Activated T-cell treated with anti-CD3 and anti-CD28 coated beads for 48 hours (primary cell): ENCODE measurements at regions not wholly inside any gene's neighbourhood (a gene's known extent, or its start where the extent isn't known, plus 50 kb on each side); places are given as distances from the start of the nearest gene placed in this dataset.
"Not testable (repeated sequence)": the region's sequence is repeated elsewhere in the genome, so short reads cannot be mapped to it uniquely, and the experiment has no call there.

Source experiments
- DNase-seq: peaks from one replicate; pipeline ENCODE4 v3.0.0-alpha.2; 2020; ENCODE audit warnings: low read depth

DNA sequence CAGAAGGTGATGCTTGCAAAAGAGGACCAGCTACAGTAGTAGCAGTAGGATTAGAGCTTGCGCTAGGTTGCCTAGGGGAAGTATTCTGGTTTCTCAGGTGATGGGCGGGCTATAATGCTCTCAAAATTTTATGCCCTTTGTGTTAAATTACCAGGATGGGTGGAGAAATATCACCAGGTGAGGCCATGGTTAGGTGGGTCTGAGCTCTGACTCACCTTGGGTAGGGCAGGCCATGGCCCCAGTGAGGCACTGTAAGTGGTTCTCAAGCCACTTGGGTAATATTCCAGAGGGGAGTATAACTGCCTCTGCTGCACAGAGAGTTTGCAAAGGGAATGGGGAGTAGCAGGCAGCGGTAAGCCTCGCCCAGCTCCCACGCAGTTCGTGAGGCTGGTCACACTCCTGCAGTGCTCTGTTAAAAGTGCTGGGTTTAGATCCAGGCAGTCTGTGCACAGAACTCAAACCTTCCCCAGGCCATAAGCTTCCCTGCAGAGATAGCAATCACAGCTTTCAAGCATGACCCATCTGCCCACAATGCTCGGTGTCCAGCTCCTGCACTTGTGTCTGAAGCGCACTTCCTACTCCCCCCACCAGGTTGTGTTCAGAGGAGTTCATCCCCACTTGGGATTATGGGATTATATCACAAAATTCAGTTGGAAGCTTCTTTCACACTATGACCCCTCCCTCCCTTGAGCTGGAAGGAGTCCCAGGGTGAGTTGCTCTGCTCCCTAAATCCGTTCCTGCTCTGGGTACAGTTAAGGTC is 575.0 kb downstream of the CHSY3 start:
- no peak for DNase-seq

DNA sequence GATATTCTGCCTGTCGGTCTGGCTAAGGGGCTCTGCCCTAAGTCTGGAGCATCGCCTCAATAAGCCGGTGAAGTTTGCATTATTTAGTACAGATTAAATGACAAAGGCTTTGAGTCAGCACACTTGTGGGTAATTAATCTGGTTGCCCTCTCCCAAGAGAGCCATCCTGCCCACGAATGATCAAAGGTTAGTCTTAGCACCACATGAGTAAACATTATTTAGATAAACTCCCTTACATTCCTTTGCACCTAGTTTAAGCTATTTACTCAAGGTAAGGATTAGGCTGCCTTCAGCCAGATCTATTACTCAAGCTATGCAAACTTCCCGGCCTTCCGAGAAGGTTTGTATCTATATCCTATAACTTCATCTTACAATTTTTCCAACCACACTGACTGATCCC is 572.1 kb downstream of the CHSY3 start:
- DNase-seq = no peak

DNA sequence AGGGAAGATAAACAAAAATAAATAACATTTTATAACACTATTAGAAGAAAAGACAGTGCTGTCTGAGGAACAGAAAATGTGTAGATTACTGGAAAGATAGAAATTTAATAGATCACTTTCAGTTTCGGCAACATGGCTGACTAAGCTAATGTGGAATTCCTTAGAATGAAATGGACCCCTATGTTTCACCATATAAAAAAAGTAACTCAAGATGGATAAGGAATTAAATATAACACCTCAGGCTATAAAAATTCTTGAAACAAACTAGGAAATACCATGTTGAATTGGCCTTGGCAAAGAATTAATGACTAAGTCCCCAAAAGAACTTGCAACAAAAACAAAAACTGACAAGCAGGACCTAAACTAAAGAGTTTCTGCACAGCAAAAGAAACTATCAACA is 558.3 kb downstream of the CHSY3 start:
- DNase-seq = no peak

DNA sequence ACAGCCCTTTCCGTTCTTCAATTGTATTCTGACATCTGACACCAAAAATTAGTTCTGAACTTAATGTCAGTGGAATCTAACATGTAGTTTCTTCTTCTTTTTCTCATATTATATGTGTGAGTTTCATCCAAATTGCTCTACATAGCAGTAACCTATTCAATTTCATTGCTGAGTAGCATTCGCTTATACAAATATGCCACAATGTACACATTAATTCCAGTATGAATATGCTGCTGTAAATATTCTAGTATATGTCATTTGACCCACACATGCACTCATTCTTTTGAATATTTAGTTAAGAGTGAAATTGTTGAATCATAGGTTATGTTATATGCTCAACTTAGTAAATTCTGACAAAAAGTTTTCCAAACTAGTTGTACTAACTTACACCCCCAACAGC is 550.9 kb downstream of the CHSY3 start:
- DNase-seq = no peak

DNA sequence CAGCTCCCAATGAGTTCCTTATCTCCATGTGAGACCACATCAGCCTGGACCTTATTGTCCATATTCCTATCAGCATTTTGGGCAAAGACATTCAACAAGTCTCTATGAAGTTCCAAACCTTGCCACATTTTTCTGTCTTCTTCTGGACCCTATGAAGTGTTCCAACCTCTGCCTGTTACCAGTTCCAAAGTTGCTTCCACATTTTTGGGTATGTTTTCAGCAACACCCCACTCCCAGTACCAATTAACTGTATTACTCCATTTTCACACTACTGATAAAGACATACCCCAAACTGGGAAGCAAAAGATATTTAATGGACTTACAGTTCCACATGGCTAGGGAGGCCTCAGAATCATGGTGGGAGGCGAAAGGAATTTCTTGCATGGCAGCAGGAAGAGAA is 548.5 kb downstream of the CHSY3 start:
- no peak for DNase-seq

DNA sequence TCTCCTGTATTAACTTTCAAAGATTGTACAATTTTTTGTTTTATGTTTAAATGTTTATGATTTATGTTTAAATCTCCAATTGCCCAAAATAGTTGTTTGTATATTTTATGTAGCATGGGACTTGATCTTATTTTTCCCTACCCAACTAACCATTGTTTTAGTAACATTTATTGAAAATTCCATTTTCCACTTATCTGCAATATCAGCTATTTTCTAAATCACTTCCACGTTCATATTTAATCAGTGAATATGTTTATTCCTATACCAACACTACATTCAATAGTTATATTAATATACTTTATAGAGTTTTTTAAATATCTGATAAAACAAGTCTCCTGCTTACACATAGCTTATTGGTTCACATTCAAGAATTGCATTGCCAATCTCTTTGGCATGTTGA is 532.2 kb downstream of the CHSY3 start:
- no peak for DNase-seq

DNA sequence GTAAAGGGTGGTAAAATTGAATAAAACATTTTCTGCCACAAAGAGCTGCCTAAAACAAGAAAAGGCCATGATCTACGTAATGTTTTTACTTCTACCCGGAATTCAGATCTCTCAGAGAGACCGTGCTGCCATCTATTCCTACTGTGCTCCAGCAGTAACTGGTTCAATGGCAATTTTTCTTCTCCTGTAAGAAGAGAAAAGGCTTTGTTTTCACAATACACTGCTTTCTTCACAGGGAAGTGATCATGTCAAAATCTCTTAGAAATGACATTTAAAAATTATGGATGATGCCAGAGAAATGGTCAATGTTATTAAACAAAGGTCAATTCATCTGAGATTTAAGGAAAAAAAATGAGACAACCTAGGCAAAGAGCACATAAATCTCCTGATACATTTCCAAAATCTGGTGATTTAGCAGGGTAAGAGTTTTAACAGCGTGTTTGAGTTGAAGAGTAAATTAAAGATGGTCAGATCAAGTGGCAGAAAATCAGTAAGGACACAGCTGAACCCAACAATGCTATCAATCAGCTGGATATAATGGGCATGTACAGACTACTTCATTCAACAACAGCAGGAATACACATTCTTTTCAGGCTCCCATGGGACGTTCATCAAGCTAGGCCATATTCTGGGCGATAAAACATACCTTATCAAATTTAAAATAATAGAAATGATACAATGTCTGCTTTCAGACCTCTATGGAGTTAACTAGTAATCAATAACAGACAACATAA is 523.1 kb downstream of the CHSY3 start:
- no peak for DNase-seq

DNA sequence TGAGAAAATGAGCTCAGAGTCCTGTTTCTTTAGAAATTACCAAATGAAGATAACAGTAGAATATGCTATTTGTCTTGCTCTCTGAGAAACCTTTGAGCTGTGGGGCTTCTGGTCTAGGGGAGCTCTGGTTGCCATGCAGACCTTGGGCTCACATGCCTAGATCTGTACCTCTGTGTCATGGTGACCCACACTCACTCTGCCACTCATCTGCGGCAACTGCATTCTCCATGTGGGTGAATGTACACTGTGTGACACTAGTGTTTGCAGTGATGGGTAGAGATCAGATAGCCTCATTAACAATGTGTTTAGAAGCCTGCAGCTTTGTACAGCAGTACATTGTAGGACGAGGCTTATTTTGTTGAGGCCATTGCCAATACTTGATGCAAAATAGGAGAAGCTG is 521.2 kb downstream of the CHSY3 start:
- DNase-seq = no peak

DNA sequence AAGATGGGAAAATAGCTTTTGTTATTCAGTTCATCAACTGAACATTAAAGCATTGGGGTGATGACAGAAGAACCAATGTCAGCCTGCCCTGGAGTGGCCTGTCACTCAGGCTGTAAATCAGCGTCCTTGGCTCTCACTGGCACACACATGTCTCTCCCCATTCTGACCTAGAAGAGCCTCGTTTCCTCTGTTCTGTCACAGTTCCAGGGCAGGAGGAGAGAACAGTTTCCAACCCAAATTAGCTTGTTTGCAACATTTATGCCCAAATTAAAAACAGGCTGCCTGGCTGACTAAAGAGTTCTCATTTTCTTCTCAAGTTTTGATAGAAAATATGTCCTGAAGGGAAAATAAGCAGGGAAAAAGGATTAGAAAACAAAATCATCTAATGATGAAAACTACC is 520.1 kb downstream of the CHSY3 start:
- no peak for DNase-seq

DNA sequence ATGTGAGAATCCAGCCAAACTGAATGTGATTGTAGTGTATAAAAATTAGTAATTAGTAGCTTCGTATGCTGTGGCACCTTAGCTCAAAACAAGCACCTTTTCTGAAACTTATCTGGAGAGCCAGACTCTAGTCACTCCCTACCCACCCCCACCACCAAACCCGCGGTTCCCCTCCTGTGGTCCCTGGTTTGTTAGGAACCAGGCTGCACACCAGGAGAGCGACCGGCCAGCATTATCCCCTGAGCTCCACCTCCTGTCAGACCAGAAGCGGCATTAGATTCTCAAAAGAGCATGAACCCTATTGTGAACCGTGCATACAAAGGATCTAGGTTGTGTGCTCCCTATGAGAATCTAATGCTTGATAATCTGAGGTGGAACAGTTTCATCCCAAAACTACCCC is 498.6 kb downstream of the CHSY3 start:
- DNase-seq = no peak

DNA sequence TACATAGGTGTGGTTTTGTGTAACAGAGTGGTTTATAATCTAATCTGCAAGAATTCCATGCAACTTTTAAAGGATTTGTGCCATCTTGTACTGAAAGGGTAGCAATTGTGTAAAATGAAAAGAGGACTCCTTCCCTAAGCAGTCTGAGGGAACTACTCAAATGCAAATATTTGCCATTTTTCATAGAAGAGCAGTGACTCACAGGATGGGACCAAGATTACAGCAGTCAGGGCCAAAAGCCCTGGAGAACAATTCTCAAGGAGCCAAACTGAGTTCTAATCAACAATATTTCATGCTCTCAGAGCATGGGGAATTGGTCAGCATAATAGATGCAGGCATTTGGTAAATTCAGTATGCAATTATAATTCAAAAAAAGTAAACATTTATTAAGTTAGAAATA is 495.8 kb downstream of the CHSY3 start:
- DNase-seq = no peak

DNA sequence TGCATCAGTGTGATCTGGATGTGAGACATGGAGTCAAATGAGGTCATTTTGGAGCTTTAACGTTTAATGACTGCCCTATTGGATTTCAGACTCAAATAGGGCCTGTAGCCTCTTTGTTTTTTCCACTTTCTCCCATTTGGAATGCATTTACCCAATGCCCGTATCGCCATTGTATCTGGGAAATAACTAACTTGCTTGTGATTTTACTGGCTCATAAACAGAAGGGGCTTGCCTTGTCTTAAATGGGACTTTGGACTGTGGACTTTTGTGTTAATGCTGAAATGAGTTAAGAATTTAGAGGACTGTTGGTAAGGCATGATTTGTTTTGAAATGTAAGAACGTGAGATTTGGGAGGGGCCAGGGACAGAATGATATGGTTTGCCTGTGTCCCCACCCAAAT is 494.6 kb downstream of the CHSY3 start:
- DNase-seq = no peak

DNA sequence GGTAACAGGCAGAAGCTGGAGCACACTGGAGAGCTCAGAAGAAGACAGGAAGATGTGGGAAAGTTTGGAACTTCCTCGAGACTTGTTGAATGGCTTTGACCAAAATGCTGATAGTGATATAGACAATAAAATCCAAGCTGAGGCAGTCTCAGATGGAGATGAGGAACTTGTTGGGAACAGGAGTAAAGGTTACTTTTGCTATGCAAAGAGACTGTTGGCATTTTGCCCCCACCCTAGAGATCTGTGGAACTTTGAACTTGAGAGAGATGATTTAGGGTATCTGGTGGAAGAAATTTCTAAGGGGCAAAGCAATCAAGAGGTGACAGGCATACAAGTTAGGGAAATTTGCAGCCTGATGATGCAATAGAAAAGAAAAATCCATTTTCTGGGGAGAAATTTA is 493.5 kb downstream of the CHSY3 start:
- DNase-seq = not testable (repeated sequence)

DNA sequence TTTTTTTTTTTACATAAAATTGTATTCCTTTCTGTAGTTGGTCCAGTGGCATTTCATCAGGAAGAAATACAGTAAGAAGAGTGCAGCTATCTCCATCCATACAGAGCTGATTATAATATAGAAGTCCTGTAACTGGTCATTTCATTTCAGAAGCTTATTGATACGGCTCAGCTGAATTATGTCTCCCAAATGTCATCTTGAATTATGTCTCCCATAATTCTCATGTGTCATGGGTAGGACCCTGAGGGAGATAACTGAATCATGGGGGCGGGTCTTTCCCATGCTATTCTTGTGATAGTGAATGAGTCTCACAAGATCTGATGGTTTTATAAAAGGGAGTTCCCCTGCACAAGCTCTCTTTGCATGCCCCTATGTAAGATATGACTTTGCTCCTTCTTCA is 492.9 kb downstream of the CHSY3 start:
- no peak for DNase-seq

DNA sequence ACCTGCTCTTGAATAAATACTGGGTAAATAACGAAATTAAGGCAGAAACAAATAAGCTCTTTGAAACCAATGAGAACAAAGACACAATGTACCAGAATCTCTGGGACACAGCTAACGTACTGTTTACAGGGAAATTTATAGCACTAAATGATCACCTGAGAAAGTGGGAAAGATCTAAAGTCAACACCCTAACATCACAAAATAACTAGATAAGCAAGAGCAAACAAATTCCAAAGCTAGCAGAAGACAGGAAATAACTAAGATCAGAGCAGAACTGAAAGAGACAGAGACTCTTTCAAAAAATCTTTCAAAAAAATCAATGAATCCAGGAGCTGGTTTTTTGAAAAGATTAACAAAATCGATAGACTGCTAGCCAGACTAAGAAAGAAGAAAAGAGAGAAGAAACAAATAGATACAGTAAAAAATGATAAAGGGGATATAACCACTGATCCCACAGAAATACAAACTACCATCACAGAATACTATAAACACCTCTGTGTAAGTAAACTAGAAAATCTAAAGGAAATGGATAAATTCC is 487.5 kb downstream of the CHSY3 start:
- DNase-seq = not testable (repeated sequence)

DNA sequence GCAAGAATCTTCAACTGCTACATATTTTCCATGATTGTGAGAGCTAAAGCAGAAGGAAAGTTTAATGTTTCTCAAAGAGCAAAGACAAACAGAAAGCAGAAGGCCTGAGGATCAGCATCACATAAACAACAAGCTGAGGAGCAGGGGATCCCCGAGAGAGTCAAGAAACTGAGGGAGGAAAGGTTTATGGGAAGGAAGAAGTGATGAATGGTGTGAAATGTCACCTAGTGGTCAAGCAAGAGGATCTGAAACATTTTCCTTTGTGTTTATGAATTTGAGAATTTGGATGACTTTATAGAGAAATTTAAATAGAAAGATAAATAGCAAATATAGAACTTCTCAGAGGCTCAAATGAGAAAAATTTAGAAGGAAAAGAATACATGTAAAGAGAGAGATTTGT is 481.9 kb downstream of the CHSY3 start:
- DNase-seq = no peak

DNA sequence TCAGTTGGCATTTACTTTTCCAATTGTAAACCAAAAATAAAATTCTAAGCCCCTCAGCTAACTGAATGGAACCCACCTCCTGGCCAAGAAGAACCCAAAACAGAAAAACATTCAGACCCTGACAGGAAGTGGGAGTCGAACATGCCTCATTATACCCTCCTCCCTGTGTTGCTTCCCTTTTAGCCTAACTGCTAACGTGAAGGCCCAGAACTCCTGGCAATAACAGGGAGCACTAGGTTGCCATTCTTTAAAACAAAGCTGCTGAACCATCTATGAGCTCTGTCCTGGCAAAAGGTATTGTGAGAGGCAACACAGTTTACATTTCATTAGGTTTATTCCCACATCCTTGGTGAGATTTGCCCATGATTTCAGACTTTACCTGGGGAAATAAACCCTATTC is 481.4 kb downstream of the CHSY3 start:
- DNase-seq = no peak

DNA sequence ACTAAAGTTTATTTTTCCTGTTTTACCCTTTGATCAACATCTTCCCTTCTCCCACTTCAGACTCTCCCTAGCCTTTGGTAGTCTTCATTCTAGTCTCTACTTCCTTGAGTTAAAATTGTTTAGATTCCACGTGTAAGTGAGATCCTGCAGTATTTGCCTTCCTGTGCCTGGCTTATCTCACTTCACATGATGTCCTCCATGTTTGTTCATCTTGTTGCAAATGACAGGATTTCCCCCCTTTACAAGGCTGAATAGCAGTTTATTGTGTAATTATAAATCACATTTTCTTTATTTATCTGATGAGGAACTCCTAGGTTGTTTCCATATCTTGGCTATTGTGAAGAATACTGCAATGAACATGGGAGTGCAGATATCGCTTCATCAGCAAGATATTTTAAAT is 461.7 kb downstream of the CHSY3 start:
- no peak for DNase-seq

DNA sequence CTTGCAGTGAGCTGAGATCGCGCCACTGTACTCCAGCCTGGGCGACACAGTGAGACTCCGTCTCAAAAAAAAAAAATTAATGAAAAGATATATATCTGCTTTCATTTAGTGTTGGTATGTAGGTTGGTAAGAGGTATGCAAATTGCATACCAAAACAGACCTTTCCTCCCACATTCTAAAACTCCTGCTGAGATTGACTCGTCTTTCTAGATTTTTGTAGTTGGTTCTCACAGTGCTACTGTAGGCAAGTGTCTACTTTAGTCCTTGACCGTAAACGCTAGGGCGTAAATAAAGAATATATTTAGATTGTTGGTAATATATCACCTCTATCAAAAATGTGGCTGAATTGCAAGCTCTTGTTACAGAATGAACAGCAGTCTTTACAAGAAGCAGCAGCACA is 445.9 kb downstream of the CHSY3 start:
- DNase-seq = no peak

DNA sequence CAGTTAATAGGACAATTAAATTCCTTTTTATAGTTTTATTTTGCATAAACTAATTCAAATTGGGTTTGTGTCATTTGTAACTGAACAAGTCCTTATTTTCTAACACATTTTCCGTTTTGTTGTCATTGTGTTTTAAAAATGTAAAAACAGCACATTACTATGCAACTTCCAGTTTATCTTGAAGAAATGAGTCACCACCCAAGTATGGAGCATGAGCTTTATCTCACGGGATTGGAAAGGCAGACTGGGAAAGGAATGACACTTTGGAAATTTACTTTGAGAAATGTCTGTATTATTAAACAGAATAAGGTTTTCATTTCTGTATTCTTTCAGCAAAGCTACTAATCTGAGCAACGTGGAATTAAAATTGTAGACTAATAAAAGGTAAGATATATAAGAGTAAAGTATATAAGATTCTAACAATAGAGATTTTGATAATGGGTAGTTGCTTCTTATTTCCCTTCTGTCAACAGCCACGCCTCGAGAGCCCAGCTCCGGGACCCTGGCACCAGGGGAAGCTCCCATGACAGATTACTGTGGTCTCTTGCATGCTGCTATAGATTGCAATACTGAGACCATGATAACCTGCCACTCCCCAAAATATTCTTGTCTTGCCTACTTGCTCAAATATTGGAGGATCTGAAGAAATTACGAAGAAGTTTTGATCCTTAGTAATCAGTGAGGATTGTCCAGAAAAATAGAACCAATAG is 433.1 kb downstream of the CHSY3 start:
- DNase-seq = no peak

DNA sequence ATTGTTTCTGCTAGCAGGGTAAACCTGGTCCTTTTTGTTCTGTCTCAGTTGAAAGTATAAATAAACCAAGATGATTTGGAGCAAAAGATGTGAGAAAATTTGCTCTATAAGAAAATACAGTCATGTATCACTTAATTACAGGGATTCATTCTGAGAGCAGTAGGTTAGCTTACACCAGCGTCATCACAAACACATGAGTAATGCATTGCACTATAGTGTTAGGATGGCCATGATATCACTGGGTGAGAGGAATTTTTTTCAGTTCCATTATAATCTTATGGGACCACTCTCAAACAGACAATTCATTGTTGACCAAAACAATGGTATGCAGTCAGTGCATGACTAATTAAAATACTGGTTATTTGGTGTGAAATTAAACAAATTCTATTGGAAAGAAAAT is 430.9 kb downstream of the CHSY3 start:
- DNase-seq = no peak

DNA sequence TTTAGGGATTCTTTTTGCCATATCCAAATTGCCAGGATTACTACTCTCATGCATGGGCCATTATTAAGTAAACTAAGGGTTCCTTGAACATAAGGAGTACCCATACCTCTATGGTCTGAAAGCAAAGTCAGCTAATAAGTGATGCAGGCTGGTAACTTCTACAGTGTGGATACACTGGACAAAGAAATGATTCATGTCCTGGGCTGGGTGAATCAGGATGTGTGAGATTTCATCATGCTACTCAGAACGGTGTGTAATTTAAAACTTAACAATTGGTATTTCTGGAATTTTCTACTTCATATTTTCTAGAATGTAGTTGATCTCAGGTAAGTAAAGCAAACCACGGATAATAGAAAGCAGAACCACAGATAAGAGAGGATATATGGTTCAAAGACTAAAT is 428.8 kb downstream of the CHSY3 start:
- DNase-seq = no peak

DNA sequence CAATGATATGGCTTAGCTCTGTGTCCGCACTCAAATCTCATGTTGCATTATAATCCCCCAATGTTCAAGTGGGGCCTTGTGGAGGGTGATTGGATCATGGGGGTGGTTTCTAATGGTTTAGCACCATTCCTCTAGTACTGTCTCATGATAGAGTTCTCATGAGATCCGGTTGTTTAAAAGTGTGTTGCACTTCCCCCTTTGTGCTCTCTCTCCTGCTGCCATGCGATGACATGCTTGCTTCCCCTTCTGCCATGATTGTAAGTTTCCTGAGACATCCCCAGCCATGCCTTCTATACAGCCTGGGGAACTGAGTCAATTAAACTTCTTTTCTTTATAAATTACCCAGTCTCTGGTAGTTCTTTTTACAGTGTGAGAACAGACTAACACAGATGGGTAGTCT is 427.1 kb downstream of the CHSY3 start:
- no peak for DNase-seq
